ENCODE measurements at regions not wholly inside any gene's neighbourhood (a gene's known extent, or its start where the extent isn't known, plus 50 kb on each side); places are given as distances from the start of the nearest gene placed in this dataset.

- TF ChIP-seq CTCF (IDR thresholded peaks at IDR 0.05; ENCODE audit: extremely low read depth, missing control alignments) = no peak
- no peak for DNase-seq (ENCODE audit: low spot score)
Observed at GRCh38 chr3:194982472-194982871, 288.5 kb downstream of the XXYLT1 start.

GRCh38 chr3:194983121-194983520, 287.8 kb downstream of the XXYLT1 start:
- DNase-seq (ENCODE audit: low spot score) = no peak
- no peak for TF ChIP-seq CTCF (IDR thresholded peaks at IDR 0.05; ENCODE audit: extremely low read depth, missing control alignments)

- no peak for TF ChIP-seq CTCF (IDR thresholded peaks at IDR 0.05; ENCODE audit: extremely low read depth, missing control alignments)
- no peak for DNase-seq (ENCODE audit: low spot score)
Observed at GRCh38 chr3:194983620-194984019, 287.3 kb downstream of the XXYLT1 start.

GRCh38 chr3:194984066-194984465, 286.9 kb downstream of the XXYLT1 start:
- no peak for TF ChIP-seq CTCF (IDR thresholded peaks at IDR 0.05; ENCODE audit: extremely low read depth, missing control alignments)
- DNase-seq (ENCODE audit: low spot score) = no peak

- DNase-seq (ENCODE audit: low spot score) = no peak
- TF ChIP-seq CTCF (IDR thresholded peaks at IDR 0.05; ENCODE audit: extremely low read depth, missing control alignments) = no peak
Observed at GRCh38 chr3:194984622-194985021, 286.3 kb downstream of the XXYLT1 start.

GRCh38 chr3:194985031-194985578, 285.9 kb downstream of the XXYLT1 start:
- TF ChIP-seq CTCF (IDR thresholded peaks at IDR 0.05; ENCODE audit: extremely low read depth, missing control alignments) = no peak
- DNase-seq (ENCODE audit: low spot score) = no peak

- no peak for TF ChIP-seq CTCF (IDR thresholded peaks at IDR 0.05; ENCODE audit: extremely low read depth, missing control alignments)
- no peak for DNase-seq (ENCODE audit: low spot score)
Observed at GRCh38 chr3:194986208-194987043, 284.5 kb downstream of the XXYLT1 start.

Data from GM20000 (cell line).